ENCODE measurements at regions not wholly inside any gene's neighbourhood (a gene's known extent, or its start where the extent isn't known, plus 50 kb on each side); places are given as distances from the start of the nearest gene placed in this dataset.

DNA sequence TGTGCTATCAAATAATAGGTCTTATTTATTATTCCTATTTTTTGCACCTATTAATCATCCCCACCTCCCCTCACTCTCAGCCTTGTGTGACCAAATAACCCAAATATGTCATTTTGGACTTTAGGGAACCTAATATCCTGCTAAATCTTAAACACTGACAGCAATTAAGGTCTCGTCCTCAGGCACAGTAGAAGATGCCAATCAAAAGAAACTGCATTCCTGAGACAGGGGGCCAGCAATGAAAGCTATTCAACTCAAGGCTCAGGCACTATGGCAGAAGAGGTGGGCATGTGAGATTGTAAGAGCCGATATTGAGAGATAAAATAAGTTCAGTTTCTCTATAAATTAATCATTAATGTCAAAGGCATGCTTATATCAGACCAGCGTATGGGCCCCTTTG lies 1437.7 kb upstream of the PCDH9 start:
- TF ChIP-seq, protein P1, sequence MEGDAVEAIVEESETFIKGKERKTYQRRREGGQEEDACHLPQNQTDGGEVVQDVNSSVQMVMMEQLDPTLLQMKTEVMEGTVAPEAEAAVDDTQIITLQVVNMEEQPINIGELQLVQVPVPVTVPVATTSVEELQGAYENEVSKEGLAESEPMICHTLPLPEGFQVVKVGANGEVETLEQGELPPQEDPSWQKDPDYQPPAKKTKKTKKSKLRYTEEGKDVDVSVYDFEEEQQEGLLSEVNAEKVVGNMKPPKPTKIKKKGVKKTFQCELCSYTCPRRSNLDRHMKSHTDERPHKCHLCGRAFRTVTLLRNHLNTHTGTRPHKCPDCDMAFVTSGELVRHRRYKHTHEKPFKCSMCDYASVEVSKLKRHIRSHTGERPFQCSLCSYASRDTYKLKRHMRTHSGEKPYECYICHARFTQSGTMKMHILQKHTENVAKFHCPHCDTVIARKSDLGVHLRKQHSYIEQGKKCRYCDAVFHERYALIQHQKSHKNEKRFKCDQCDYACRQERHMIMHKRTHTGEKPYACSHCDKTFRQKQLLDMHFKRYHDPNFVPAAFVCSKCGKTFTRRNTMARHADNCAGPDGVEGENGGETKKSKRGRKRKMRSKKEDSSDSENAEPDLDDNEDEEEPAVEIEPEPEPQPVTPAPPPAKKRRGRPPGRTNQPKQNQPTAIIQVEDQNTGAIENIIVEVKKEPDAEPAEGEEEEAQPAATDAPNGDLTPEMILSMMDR (IDR thresholded peaks at IDR 0.05; ENCODE audit: control extremely low read depth in 1 of 3, insufficient read depth in 1 of 3, low read depth in 1 of 3, low read length in 3 of 3): no peak
- TF ChIP-seq ASH2L (IDR thresholded peaks at IDR 0.05; ENCODE audit: low read length) (no peak), TAF1 (IDR thresholded peaks at IDR 0.05; ENCODE audit: low read depth, low read length) (no peak), POLR2AphosphoS5 (IDR thresholded peaks at IDR 0.05; ENCODE audit: low read depth, low read length) (no peak), RFX5 (IDR thresholded peaks at IDR 0.05; ENCODE audit: borderline replicate concordance, low read depth, low read length) (no peak), POLR2A (IDR thresholded peaks at IDR 0.05; ENCODE audit: control extremely low read depth in 1 of 2, low read depth in 2 of 2, low read length in 2 of 2) (no peak), NRF1 (IDR thresholded peaks at IDR 0.05; ENCODE audit: low read depth, low read length) (no peak), CREB1 (IDR thresholded peaks at IDR 0.05) (no peak), CBX8 (IDR thresholded peaks at IDR 0.05; ENCODE audit: borderline replicate concordance, low read depth, low read length) (no peak), EP300 (IDR thresholded peaks at IDR 0.05; ENCODE audit: borderline replicate concordance in 1 of 2, low read depth in 2 of 2, low read length in 2 of 2) (no peak), SAP30 (IDR thresholded peaks at IDR 0.05; ENCODE audit: insufficient read depth, insufficient replicate concordance, low read length) (no peak), EZH2 (IDR thresholded peaks at IDR 0.05; ENCODE audit: low read depth, low read length, severe bottlenecking) (no peak)
- TF ChIP-seq, protein P2, sequence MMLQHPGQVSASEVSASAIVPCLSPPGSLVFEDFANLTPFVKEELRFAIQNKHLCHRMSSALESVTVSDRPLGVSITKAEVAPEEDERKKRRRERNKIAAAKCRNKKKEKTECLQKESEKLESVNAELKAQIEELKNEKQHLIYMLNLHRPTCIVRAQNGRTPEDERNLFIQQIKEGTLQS (IDR thresholded peaks at IDR 0.05; ENCODE audit: insufficient read depth, low read depth, low read length): no peak
- TF ChIP-seq, protein P3, sequence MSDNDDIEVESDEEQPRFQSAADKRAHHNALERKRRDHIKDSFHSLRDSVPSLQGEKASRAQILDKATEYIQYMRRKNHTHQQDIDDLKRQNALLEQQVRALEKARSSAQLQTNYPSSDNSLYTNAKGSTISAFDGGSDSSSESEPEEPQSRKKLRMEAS (IDR thresholded peaks at IDR 0.05): no peak

Measured in H1 (cell line).